HK-2 (cell line): ENCODE measurements at regions not wholly inside any gene's neighbourhood (a gene's known extent, or its start where the extent isn't known, plus 50 kb on each side); places are given as distances from the start of the nearest gene placed in this dataset.
"Not testable (repeated sequence)": the region's sequence is repeated elsewhere in the genome, so short reads cannot be mapped to it uniquely, and the experiment has no call there.

ENCODE experiments used
- DNase-seq: peaks from one replicate; pipeline ENCODE4 v3.0.0-alpha.2; 2018; ENCODE audit not compliant: unreplicated experiment

DNA sequence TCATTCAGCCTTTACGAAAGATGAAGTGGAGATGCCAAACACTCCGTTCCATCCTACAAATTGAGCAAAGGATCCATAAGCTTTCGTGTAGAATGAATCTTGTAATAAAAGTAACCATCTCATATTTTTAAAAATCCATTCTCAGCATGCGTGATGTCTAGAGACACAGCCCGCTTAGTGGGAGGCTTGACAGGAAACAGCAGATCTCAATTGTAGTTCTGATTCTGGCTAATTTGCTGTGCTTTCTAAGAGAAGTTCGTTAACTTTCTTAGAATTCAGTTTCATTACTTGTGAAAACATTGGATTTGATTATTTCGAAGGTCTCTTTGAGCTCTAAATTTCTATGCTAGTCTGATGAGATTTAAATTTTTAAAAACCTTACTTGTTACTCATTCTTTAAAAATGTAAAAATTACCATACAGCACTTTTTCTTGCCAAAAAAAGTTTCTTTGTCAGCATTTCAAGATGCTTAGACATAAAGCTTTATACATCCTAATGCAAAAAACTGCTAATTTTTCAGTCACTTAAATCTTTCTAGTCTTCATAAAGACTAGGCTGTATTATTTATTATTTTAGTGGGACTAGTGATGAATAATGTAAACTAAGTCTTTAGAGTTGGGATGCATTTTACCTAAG is 66.9 kb upstream of the NEIL3 start:
- no peak for DNase-seq

DNA sequence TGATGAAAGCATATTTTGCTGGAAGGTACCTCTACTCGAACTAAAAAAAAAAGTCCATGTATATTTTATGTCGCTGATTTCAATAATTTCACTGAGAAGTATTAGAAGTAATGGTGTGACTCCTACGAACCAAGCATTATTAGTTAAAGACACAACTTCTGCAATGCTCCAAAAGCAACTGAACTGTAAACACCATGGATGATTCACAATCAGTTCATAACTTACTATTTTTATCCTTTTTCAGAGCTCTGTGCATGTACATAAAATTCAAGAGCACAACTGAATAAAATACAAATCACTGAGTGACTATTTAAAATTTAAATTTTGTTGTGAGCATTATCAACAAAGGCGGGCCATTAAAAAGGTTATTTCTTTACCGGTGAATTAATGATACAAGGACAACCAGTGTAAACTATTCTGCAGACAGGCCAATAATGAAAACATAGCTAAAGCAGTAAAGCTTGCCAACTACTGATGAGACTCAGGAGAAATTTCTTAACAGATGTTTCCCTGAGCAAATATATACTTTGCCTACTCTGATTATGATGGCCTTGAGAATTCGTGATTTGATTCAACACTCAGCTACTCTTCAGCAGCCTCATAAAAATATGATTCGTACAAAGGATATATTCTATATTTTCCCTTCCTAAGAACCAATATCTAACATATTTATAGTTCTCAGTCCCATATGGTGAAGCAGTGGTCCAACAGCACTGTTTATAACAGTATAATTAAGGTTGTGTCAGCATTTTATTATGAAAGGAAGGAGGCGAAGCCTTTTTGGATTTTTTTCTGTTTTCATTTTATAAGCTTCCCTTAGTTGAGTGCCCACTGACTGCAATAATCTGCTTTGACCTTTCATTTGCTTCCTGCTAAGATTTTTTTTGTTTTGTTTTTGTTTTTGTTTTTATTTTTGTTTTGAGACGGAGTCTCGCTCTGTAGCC is 62.8 kb upstream of the NEIL3 start:
- no peak for DNase-seq

DNA sequence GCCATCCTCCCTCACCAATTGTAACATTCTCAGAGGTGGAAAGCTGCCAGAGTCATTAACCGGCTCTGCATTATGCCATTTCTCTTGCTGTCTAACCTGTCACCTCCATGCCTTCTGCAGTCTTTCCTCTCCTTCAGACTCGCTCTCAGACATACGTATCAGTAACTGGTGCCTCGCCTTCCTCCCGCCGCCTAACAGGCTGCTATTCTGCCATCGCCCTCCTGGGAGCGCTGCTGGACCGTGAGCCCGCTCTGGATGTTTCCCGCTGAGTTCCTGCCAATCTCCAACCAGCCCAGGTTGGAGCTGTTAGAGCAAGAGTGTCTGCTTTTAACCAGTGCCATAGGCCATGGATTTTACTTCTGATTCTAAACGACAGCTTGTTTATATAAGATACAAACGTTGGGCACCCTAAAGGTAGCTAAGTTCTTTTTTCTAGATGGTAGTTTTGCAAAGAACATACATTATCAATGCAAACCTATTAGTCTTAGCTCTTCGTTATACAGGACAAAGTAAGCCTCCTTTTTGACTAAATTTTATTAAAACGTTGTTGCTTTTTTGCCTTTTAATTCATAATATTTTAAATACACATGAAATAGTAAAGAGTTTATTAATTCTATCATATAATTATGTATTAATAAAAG is 59.5 kb upstream of the NEIL3 start:
- DNase-seq = peak; percentile 83

DNA sequence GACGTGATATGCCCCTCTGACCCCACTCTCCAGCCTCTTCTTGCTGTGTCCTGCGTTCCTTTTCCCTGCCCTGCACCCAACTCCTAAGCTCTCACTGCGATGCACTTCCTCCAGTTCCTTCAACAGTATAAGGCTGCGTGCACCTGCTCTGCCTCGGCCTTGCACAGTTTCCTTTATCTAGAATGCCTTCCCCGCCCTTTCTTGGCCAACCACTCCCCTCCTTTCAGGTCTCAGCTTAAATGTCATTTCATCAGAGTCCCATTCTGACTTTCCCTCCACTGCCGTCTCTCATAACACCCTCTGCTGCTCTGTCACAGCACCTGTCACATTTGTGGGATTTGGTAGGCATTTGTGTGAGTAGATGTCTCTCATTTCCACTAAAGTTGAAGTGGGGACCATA is 58.4 kb upstream of the NEIL3 start:
- no peak for DNase-seq

DNA sequence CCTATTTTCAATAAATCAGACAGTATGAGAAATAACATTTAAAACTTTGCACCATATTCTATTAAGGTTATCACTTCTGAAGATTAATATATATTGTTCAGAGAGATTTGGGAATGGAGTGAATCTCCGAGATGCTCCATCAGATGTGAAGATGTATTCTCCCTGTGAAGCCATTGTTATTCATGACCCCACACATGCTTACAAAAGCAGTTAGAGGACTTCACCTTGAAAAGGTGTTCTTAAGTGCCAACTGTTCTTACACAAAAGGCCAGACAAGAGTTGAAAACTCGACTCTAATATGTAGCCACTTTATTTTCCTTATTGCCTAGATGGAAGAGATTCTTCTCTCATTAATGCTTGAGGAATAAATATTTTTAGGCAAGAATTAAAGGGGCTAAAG is 54.3 kb upstream of the NEIL3 start:
- no peak for DNase-seq

DNA sequence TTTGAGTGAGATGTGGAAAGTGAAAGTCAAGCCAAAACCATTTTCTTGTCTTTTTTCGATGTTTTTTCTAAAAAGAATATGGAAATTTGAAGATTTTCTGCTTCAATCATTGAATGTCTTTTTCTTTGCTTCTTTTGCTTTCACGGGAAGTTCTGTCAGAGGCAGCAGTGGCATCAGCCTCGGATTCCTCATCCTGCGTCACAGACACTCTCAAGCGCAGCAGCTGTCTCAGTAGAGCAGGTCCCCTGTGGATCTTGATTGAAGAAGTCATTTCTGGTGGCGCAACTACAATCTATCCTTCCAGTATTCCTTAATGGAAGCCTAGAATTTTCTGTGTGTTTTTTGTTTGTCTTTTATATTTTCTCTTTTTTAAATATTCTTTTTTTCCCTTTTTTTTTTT is 52.7 kb upstream of the NEIL3 start:
- no peak for DNase-seq

DNA sequence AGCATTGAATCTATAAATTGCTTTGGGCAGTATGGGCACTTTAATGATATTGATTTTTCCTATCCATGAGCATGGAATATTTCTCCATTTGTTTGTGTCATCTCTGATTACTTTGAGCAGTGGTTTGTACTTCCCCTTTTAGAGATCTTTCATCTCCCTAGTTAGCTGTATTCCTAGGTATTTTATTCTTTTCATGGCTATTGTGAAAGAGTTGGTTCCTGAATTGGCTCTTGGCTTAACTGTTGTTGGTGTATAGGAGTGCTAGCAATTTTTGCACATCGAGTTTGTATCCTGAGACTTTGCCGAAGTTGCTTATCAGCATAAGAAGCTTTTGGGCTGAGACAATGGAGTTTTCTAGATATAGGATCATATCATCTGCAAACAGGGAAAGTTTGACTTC is 50.2 kb upstream of the NEIL3 start:
- DNase-seq = not testable (repeated sequence)
